HG03469 (cell line): ENCODE measurements at regions not wholly inside any gene's neighbourhood (a gene's known extent, or its start where the extent isn't known, plus 50 kb on each side); places are given as distances from the start of the nearest gene placed in this dataset.
"Not testable (repeated sequence)": the region's sequence is repeated elsewhere in the genome, so short reads cannot be mapped to it uniquely, and the experiment has no call there.

ENCODE experiments used
- ATAC-seq: cut with Tn5 transposase; IDR thresholded peaks from one replicate; pipeline ENCODE4 v1.9.1; 2021; ENCODE audit warnings: mild to moderate bottlenecking, moderate library complexity, moderate number of reproducible peaks; ENCODE audit not compliant: unreplicated experiment

- ATAC-seq: not testable (repeated sequence)
Measured at GRCh38 chr16:87161410-87161809, 155.8 kb downstream of the C16orf95 start.

GRCh38 chr16:87161822-87162676 lies 155.1 kb downstream of the C16orf95 start:
- ATAC-seq: no peak

- ATAC-seq: not testable (repeated sequence)
Measured at GRCh38 chr16:87162799-87163198, 154.4 kb downstream of the C16orf95 start.

- no peak for ATAC-seq
Measured at GRCh38 chr16:87163637-87164036, 153.6 kb downstream of the C16orf95 start.

- no peak for ATAC-seq
Measured at GRCh38 chr16:87165151-87165550, 152.0 kb downstream of the C16orf95 start.

GRCh38 chr16:87165885-87166284 lies 151.3 kb downstream of the C16orf95 start:
- no peak for ATAC-seq

GRCh38 chr16:87166321-87166720 lies 150.9 kb downstream of the C16orf95 start:
- ATAC-seq: no peak

GRCh38 chr16:87166934-87167333 lies 150.3 kb downstream of the C16orf95 start:
- ATAC-seq: no peak

GRCh38 chr16:87169509-87169995 lies 147.6 kb downstream of the C16orf95 start:
- ATAC-seq: no peak

GRCh38 chr16:87170310-87170709 lies 146.9 kb downstream of the C16orf95 start:
- ATAC-seq: no peak

- no peak for ATAC-seq
Measured at GRCh38 chr16:87171723-87172122, 145.5 kb downstream of the C16orf95 start.

GRCh38 chr16:87172632-87173031 lies 144.6 kb downstream of the C16orf95 start:
- ATAC-seq: no peak

- no peak for ATAC-seq
Measured at GRCh38 chr16:87173294-87173893, 143.8 kb downstream of the C16orf95 start.

- ATAC-seq: no peak
Measured at GRCh38 chr16:87174061-87174460, 143.1 kb downstream of the C16orf95 start.

- no peak for ATAC-seq
Measured at GRCh38 chr16:87176735-87177134, 140.5 kb downstream of the C16orf95 start.

- ATAC-seq: no peak
Measured at GRCh38 chr16:87177673-87178072, 139.5 kb downstream of the C16orf95 start.

GRCh38 chr16:87178177-87178863 lies 138.9 kb downstream of the C16orf95 start:
- no peak for ATAC-seq

- no peak for ATAC-seq
Measured at GRCh38 chr16:87178977-87179376, 138.2 kb downstream of the C16orf95 start.

- no peak for ATAC-seq
Measured at GRCh38 chr16:87180069-87180468, 137.1 kb downstream of the C16orf95 start.

GRCh38 chr16:87182759-87183158 lies 134.4 kb downstream of the C16orf95 start:
- ATAC-seq: no peak

GRCh38 chr16:87183647-87184046 lies 133.5 kb downstream of the C16orf95 start:
- no peak for ATAC-seq

GRCh38 chr16:87185308-87185707 lies 131.9 kb downstream of the C16orf95 start:
- no peak for ATAC-seq
